Keratinocyte (primary cell): ENCODE measurements at regions not wholly inside any gene's neighbourhood (a gene's known extent, or its start where the extent isn't known, plus 50 kb on each side); places are given as distances from the start of the nearest gene placed in this dataset.

Experiments
- DNase-seq: peaks from one replicate; pipeline ENCODE4 v3.0.0-alpha.2; 2011; ENCODE audit warnings: low read depth, missing footprints, low spot score
- FAIRE-seq: peaks from 2 replicates; lab custom pipeline; 2011; peaks lifted over from hg19 to GRCh38; lab: Jason Lieb, UNC
- H2AFZ ChIP-seq: 2 replicates; pipeline ENCODE4 v1.6.0; 2012; ENCODE audit warnings: low read length, control low read depth, inconsistent platforms; ENCODE audit not compliant: control insufficient read depth
- H3K27ac ChIP-seq: 2 replicates; pipeline ENCODE4 v1.5.1; 2011; ENCODE audit warnings: low read length; ENCODE audit not compliant: control insufficient read depth, insufficient read depth
- H3K27me3 ChIP-seq: 3 replicates; pipeline ENCODE4 v1.6.0; 2011; ENCODE audit warnings: low read length; ENCODE audit not compliant: control insufficient read depth, insufficient read depth; ENCODE audit errors: extremely low read depth
- H3K36me3 ChIP-seq, 2 experiments: 2 replicates in 1 of 2; 3 replicates in 1 of 2; pipeline ENCODE4 v1.5.1; 2011; ENCODE audit warnings: low read length in 2 of 2, mild to moderate bottlenecking in 1 of 2; ENCODE audit not compliant: control insufficient read depth in 2 of 2, insufficient read depth in 2 of 2; ENCODE audit errors: extremely low read depth in 1 of 2
- H3K4me1 ChIP-seq: 3 replicates; pipeline ENCODE4 v1.5.1; 2011; ENCODE audit warnings: low read length; ENCODE audit not compliant: control insufficient read depth, insufficient read depth; ENCODE audit errors: extremely low read depth
- H3K4me2 ChIP-seq: 3 replicates; pipeline ENCODE4 v1.6.0; 2011; ENCODE audit warnings: low read depth, low read length; ENCODE audit not compliant: control insufficient read depth, insufficient read depth; ENCODE audit errors: extremely low read depth
- H3K4me3 ChIP-seq, 3 experiments: fragments of 200-600 bp in 1 of 3; sonication (generic) in 1 of 3; 2 replicates in 2 of 3; 3 replicates in 1 of 3; pipeline ENCODE4 v1.5.1; 2011 to 2016; ENCODE audit warnings: low read length in 3 of 3, mild to moderate bottlenecking in 3 of 3, control low read depth in 2 of 3, inconsistent platforms in 1 of 3, low read depth in 1 of 3, mixed read lengths in 1 of 3, mixed run types in 1 of 3, moderate library complexity in 1 of 3; ENCODE audit not compliant: control insufficient read depth in 2 of 3, insufficient read depth in 2 of 3; ENCODE audit errors: extremely low read depth in 1 of 3
- H3K79me2 ChIP-seq: 2 replicates; pipeline ENCODE4 v1.6.0; 2012; ENCODE audit warnings: low read length; ENCODE audit not compliant: control insufficient read depth, insufficient read depth
- H3K9ac ChIP-seq: 3 replicates; pipeline ENCODE4 v1.6.0; 2011; ENCODE audit warnings: low read length; ENCODE audit not compliant: control insufficient read depth, insufficient read depth; ENCODE audit errors: extremely low read depth
- H3K9me1 ChIP-seq: 3 replicates; pipeline ENCODE4 v1.6.0; 2011; ENCODE audit warnings: low read length; ENCODE audit not compliant: control insufficient read depth, insufficient read depth; ENCODE audit errors: extremely low read depth
- H3K9me3 ChIP-seq: 2 replicates; pipeline ENCODE4 v1.5.1; 2012; ENCODE audit warnings: low read depth, low read length; ENCODE audit not compliant: control insufficient read depth
- H4K20me1 ChIP-seq: 3 replicates; pipeline ENCODE4 v1.6.0; 2011; ENCODE audit warnings: low read length; ENCODE audit not compliant: control insufficient read depth, insufficient read depth; ENCODE audit errors: extremely low read depth
- EZH2 ChIP-seq: IDR thresholded peaks from one replicate; pipeline ENCODE4 v1.6.1; 2012; ENCODE audit warnings: inconsistent platforms, mild to moderate bottlenecking, low read length, moderate library complexity
- dilution Hi-C: fragments of 300-500 bp; cut with MboI; formaldehyde crosslinking; loops from one replicate; pipeline ENCODE4 v1.7.0; 2020; ENCODE audit warnings: low sequenced_read_pairs; ENCODE audit not compliant: extremely low pct_ligation_motif_present
- TF ChIP-seq, protein P1 (sequence below), 3 experiments: IDR thresholded peaks in 1 of 3; conservative IDR thresholded peaks in 1 of 3; optimal IDR thresholded peaks in 1 of 3; 2 replicates in 2 of 3; 3 replicates in 1 of 3; pipeline versions ENCODE3 to v1.5.1; 2011; ENCODE audit warnings: low read length in 3 of 3, mild to moderate bottlenecking in 3 of 3, moderate library complexity in 2 of 3, control low read depth in 1 of 3, inconsistent platforms in 1 of 3; ENCODE audit not compliant: insufficient read depth in 2 of 3; ENCODE audit errors: extremely low read depth in 1 of 3

DNA sequence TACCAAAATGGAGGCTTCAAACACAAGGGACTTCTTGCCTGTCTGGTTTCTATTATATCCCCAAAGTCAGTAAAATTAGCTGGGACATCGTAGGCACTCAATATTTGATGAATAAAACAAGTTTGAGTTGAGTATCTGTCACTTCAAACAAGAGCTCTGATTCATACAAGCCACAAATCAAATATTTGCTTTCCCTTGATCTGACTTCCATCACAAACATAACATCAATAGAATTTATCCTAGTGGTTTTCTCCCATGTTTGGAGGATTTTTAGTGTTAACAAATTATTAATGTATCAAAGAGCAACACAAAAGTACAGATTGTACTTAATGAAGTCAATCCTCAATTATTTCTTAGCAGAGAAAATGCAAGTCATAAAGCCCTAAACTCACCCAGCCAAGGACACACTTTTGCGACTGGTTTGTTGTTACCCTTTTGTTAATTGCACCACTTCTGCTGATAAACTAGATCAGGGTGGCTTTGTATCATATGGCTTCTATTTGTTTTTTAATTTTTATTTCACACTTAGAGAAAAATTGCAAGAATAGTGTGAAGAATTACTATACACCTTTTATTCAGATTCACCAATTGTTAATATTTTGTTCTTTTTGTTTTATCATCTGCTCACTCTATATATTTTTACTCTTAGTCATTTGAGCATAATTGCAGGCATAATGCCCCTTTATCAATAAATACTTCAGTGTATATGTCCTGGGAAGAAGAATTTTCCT is 117.4 kb upstream of the PRDM1 start:
- Histone ChIP-seq H3K27me3 (no peaks in the 10 kb centered on the region), H2AFZ (no peak overlapping the region), H3K79me2 (no peaks in the 10 kb centered on the region), H3K27ac (no peak overlapping the region), H3K4me1 (no peaks in the 10 kb centered on the region), H4K20me1 (no peaks in the 10 kb centered on the region), H3K36me3 (no peaks in the 10 kb centered on the region), H3K9ac (no peak overlapping the region), H3K4me2 (no peak overlapping the region), H3K9me3 (no peaks in the 10 kb centered on the region), H3K9me1 (no peaks in the 10 kb centered on the region), H3K4me3 (no peak overlapping the region)
- DNase-seq: no peak
- no peak for FAIRE-seq
- no peak for TF ChIP-seq EZH2
- TF ChIP-seq, protein P1, sequence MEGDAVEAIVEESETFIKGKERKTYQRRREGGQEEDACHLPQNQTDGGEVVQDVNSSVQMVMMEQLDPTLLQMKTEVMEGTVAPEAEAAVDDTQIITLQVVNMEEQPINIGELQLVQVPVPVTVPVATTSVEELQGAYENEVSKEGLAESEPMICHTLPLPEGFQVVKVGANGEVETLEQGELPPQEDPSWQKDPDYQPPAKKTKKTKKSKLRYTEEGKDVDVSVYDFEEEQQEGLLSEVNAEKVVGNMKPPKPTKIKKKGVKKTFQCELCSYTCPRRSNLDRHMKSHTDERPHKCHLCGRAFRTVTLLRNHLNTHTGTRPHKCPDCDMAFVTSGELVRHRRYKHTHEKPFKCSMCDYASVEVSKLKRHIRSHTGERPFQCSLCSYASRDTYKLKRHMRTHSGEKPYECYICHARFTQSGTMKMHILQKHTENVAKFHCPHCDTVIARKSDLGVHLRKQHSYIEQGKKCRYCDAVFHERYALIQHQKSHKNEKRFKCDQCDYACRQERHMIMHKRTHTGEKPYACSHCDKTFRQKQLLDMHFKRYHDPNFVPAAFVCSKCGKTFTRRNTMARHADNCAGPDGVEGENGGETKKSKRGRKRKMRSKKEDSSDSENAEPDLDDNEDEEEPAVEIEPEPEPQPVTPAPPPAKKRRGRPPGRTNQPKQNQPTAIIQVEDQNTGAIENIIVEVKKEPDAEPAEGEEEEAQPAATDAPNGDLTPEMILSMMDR (optimal IDR thresholded peaks at IDR 0.05 in 1 of 3, IDR thresholded peaks at IDR 0.05 in 1 of 3, conservative IDR thresholded peaks at IDR 0.05 in 1 of 3; ENCODE audit: extremely low read depth in 1 of 3, insufficient read depth in 2 of 3, low read length in 3 of 3): no peak
- dilution Hi-C loops: no loop called here

DNA sequence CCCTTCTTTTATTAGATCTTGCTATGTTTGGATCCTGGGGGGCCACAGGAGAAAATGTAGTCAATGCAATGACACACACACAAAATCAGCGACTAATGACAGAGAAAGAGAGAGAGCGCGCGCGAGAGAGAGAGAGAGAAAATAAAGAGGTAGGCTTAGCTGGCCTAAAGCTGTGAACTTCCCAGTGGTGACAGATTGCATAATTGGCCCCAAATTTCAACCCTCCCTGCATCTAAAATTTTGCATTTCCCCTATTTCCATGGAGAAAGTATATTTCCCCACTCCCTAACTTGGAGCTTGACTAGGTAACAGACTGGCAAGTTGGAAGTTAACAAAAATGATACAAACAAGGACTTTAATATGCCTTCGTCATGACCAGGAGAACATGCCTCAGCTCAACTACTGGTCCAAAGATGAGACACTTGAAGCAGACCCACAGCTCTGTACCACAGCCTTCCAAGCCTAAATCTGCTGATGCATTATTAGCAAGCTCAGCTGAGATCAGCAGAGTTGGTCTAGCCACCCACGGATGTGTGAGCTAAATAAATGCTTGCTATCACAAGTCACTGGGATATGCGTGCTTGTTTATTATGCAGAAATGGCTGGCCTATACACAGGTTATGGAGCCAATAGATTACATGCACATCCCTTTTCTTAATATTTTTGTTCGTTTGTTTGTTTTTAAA is 118.1 kb upstream of the PRDM1 start:
- no peak for FAIRE-seq
- no peak for DNase-seq
- H3K27ac ChIP-seq: no peak overlapping the region

More for the DNA sequence above, 118.1 kb upstream of the PRDM1 start:
- Histone ChIP-seq H4K20me1 (no peaks in the 10 kb centered on the region), H3K9ac (no peak overlapping the region), H3K4me1 (no peaks in the 10 kb centered on the region), H3K4me2 (no peak overlapping the region), H2AFZ (no peak overlapping the region), H3K36me3 (no peaks in the 10 kb centered on the region), H3K9me3 (no peaks in the 10 kb centered on the region), H3K27me3 (no peaks in the 10 kb centered on the region), H3K79me2 (no peaks in the 10 kb centered on the region), H3K4me3 (no peak overlapping the region), H3K9me1 (no peaks in the 10 kb centered on the region)
- dilution Hi-C loops: no loop called here
- TF ChIP-seq, protein P1 (optimal IDR thresholded peaks at IDR 0.05 in 1 of 3, IDR thresholded peaks at IDR 0.05 in 1 of 3, conservative IDR thresholded peaks at IDR 0.05 in 1 of 3; ENCODE audit: extremely low read depth in 1 of 3, insufficient read depth in 2 of 3, low read length in 3 of 3): no peak
- TF ChIP-seq EZH2: no peak
